ENCODE measurements at regions not wholly inside any gene's neighbourhood (a gene's known extent, or its start where the extent isn't known, plus 50 kb on each side); places are given as distances from the start of the nearest gene placed in this dataset.
"Not testable (repeated sequence)": the region's sequence is repeated elsewhere in the genome, so short reads cannot be mapped to it uniquely, and the experiment has no call there.

- WGBS = 66% methylated on average over 2 of the region's 2 CpGs
Observed at GRCh38 chr6:103505155-103505518, 1354.6 kb downstream of the HACE1 start.

GRCh38 chr6:103504501-103505154, 1355.1 kb downstream of the HACE1 start:
- H3K27ac ChIP-seq (ENCODE audit: low read depth in 1 of 2, low read length in 2 of 2) = no peak overlapping the region
- no peak for TF ChIP-seq RXRA (IDR thresholded peaks at IDR 0.05)
- TF ChIP-seq TAF1 (conservative IDR thresholded peaks at IDR 0.05) = no peak
- no peak for TF ChIP-seq YY1 (IDR thresholded peaks at IDR 0.05)
- TF ChIP-seq JUND (IDR thresholded peaks at IDR 0.05) = no peak
- TF ChIP-seq RAD21 (IDR thresholded peaks at IDR 0.05) = no peak
- TF ChIP-seq HNF4G (IDR thresholded peaks at IDR 0.05) = no peak
- TF ChIP-seq SP1 (IDR thresholded peaks at IDR 0.05) = no peak
- H3K27me3 ChIP-seq (ENCODE audit: control insufficient read depth in 4 of 4, insufficient read depth in 4 of 4, low read length in 3 of 4) = no peaks in the 10 kb centered on the region
- WGBS = 44% methylated on average over 1 of the region's 1 CpG
- H3K9me3 ChIP-seq (ENCODE audit: control insufficient read depth in 4 of 4, low read length in 3 of 4) = no peaks in the 10 kb centered on the region
- H3K36me3 ChIP-seq (ENCODE audit: control insufficient read depth in 4 of 4, insufficient read depth in 3 of 4, low read depth in 1 of 4, low read length in 3 of 4) = no peaks in the 10 kb centered on the region
- DNase-seq (ENCODE audit: low spot score) = no peak
- no peaks in the 10 kb centered on the region for H3K4me1 ChIP-seq (ENCODE audit: control insufficient read depth in 4 of 4, insufficient read depth in 4 of 4, low read length in 3 of 4)
- no peak overlapping the region for H3K9ac ChIP-seq (ENCODE audit: low read depth in 1 of 2, low read length in 2 of 2)
- H3K4me3 ChIP-seq (ENCODE audit: low read depth in 1 of 3, low read length in 3 of 3) = no peak overlapping the region

More at GRCh38 chr6:103505155-103505518, 1354.6 kb downstream of the HACE1 start:
- Histone ChIP-seq H3K4me3 (ENCODE audit: low read depth in 1 of 3, low read length in 3 of 3) (no peak overlapping the region), H3K27ac (ENCODE audit: low read depth in 1 of 2, low read length in 2 of 2) (no peak overlapping the region), H3K36me3 (ENCODE audit: control insufficient read depth in 4 of 4, insufficient read depth in 3 of 4, low read depth in 1 of 4, low read length in 3 of 4) (no peaks in the 10 kb centered on the region), H3K27me3 (ENCODE audit: control insufficient read depth in 4 of 4, insufficient read depth in 4 of 4, low read length in 3 of 4) (no peaks in the 10 kb centered on the region), H3K9ac (ENCODE audit: low read depth in 1 of 2, low read length in 2 of 2) (no peak overlapping the region), H3K4me1 (ENCODE audit: control insufficient read depth in 4 of 4, insufficient read depth in 4 of 4, low read length in 3 of 4) (no peaks in the 10 kb centered on the region), H3K9me3 (ENCODE audit: control insufficient read depth in 4 of 4, low read length in 3 of 4) (no peaks in the 10 kb centered on the region)
- DNase-seq (ENCODE audit: low spot score) = no peak
- no peak for TF ChIP-seq FOXA1 (IDR thresholded peaks at IDR 0.05)
- no peak for TF ChIP-seq YY1 (IDR thresholded peaks at IDR 0.05)
- no peak for TF ChIP-seq HNF4A (conservative IDR thresholded peaks at IDR 0.05)
- TF ChIP-seq SP1 (IDR thresholded peaks at IDR 0.05) = no peak
- no peak for TF ChIP-seq ATF3 (IDR thresholded peaks at IDR 0.05)
- TF ChIP-seq TAF1 (conservative IDR thresholded peaks at IDR 0.05) = no peak

GRCh38 chr6:103496588-103496987, 1363.1 kb downstream of the HACE1 start:
- H3K36me3 ChIP-seq (ENCODE audit: control insufficient read depth in 4 of 4, insufficient read depth in 3 of 4, low read depth in 1 of 4, low read length in 3 of 4); H3K27ac ChIP-seq (ENCODE audit: low read depth in 1 of 2, low read length in 2 of 2); H3K9me3 ChIP-seq (ENCODE audit: control insufficient read depth in 4 of 4, low read length in 3 of 4); H3K4me1 ChIP-seq (ENCODE audit: control insufficient read depth in 4 of 4, insufficient read depth in 4 of 4, low read length in 3 of 4); H3K27me3 ChIP-seq (ENCODE audit: control insufficient read depth in 4 of 4, insufficient read depth in 4 of 4, low read length in 3 of 4); DNase-seq (ENCODE audit: low spot score); H3K4me3 ChIP-seq (ENCODE audit: low read depth in 1 of 3, low read length in 3 of 3); H3K9ac ChIP-seq (ENCODE audit: low read depth in 1 of 2, low read length in 2 of 2): not testable (repeated sequence)
- WGBS = 91% methylated on average over 10 of the region's 11 CpGs

GRCh38 chr6:103456652-103457051, 1403.1 kb downstream of the HACE1 start:
- Histone ChIP-seq H3K4me3 (ENCODE audit: low read depth in 1 of 3, low read length in 3 of 3) (no peak overlapping the region), H3K27me3 (ENCODE audit: control insufficient read depth in 4 of 4, insufficient read depth in 4 of 4, low read length in 3 of 4) (no peaks in the 10 kb centered on the region), H3K9ac (ENCODE audit: low read depth in 1 of 2, low read length in 2 of 2) (no peak overlapping the region), H3K9me3 (ENCODE audit: control insufficient read depth in 4 of 4, low read length in 3 of 4) (no peaks in the 10 kb centered on the region), H3K27ac (ENCODE audit: low read depth in 1 of 2, low read length in 2 of 2) (no peak overlapping the region), H3K4me1 (ENCODE audit: control insufficient read depth in 4 of 4, insufficient read depth in 4 of 4, low read length in 3 of 4) (no peaks in the 10 kb centered on the region), H3K36me3 (ENCODE audit: control insufficient read depth in 4 of 4, insufficient read depth in 3 of 4, low read depth in 1 of 4, low read length in 3 of 4) (no peaks in the 10 kb centered on the region)
- no peak for DNase-seq (ENCODE audit: low spot score)
- 87% methylated on average over 3 of the region's 3 CpGs for WGBS
- no peak for TF ChIP-seq HNF4A (conservative IDR thresholded peaks at IDR 0.05)

GRCh38 chr6:103455275-103455674, 1404.4 kb downstream of the HACE1 start:
- TF ChIP-seq JUND (IDR thresholded peaks at IDR 0.05) (no peak), SP1 (IDR thresholded peaks at IDR 0.05) (no peak), CTCF (IDR thresholded peaks at IDR 0.05; ENCODE audit: low read depth, low read length, missing input control) (no peak), ATF3 (IDR thresholded peaks at IDR 0.05) (no peak), HNF4A (conservative IDR thresholded peaks at IDR 0.05) (no peak), YY1 (IDR thresholded peaks at IDR 0.05) (no peak), HNF4G (IDR thresholded peaks at IDR 0.05) (no peak), RAD21 (IDR thresholded peaks at IDR 0.05) (no peak), EGR1 (IDR thresholded peaks at IDR 0.05; ENCODE audit: low read depth in 2 of 2) (no peak), REST (IDR thresholded peaks at IDR 0.05) (no peak)
- H3K4me1 ChIP-seq (ENCODE audit: control insufficient read depth in 4 of 4, insufficient read depth in 4 of 4, low read length in 3 of 4) = no peaks in the 10 kb centered on the region
- 89% methylated on average over 1 of the region's 1 CpG for WGBS
- no peak for DNase-seq (ENCODE audit: low spot score)
- H3K4me3 ChIP-seq (ENCODE audit: low read depth in 1 of 3, low read length in 3 of 3) = no peak overlapping the region
- H3K9me3 ChIP-seq (ENCODE audit: control insufficient read depth in 4 of 4, low read length in 3 of 4) = no peaks in the 10 kb centered on the region
- H3K27me3 ChIP-seq (ENCODE audit: control insufficient read depth in 4 of 4, insufficient read depth in 4 of 4, low read length in 3 of 4) = no peaks in the 10 kb centered on the region
- H3K27ac ChIP-seq (ENCODE audit: low read depth in 1 of 2, low read length in 2 of 2) = no peak overlapping the region
- no peak overlapping the region for H3K9ac ChIP-seq (ENCODE audit: low read depth in 1 of 2, low read length in 2 of 2)
- H3K36me3 ChIP-seq (ENCODE audit: control insufficient read depth in 4 of 4, insufficient read depth in 3 of 4, low read depth in 1 of 4, low read length in 3 of 4) = no peaks in the 10 kb centered on the region

All from liver (tissue), 8 donors.